Uterus (tissue), 3 donors: ENCODE measurements at regions not wholly inside any gene's neighbourhood (a gene's known extent, or its start where the extent isn't known, plus 50 kb on each side); places are given as distances from the start of the nearest gene placed in this dataset.

ENCODE experiments used
- DNase-seq, 2 donors: peaks; one replicate each; pipeline ENCODE4 v3.0.0-alpha.2; 2019 to 2020
- H3K27ac ChIP-seq, 2 donors: fragments of 200-600 bp; sonication (generic); 1 replicate in 1 of 2; 2 replicates in 1 of 2; pipeline ENCODE4 v1.5.1; 2016 to 2018
- H3K27me3 ChIP-seq, 2 donors: fragments of 200-600 bp; sonication (generic); one replicate each; pipeline ENCODE4 v1.5.1; 2018 to 2019; ENCODE audit warnings: control low read depth in 1 of 2
- H3K36me3 ChIP-seq, 2 donors: fragments of 200-600 bp; sonication (generic); one replicate each; pipeline ENCODE4 v1.5.1; 2019; ENCODE audit warnings: control low read depth in 1 of 2
- H3K4me1 ChIP-seq, 2 donors: fragments of 200-600 bp; sonication (generic); one replicate each; pipeline ENCODE4 v1.5.1; 2018 to 2019; ENCODE audit warnings: control low read depth in 1 of 2
- H3K4me3 ChIP-seq, 2 donors: fragments of 200-600 bp; sonication (generic); 1 replicate in 1 of 2; 2 replicates in 1 of 2; pipeline ENCODE4 v1.5.1; 2018 to 2019; ENCODE audit warnings: mild to moderate bottlenecking in 1 of 2
- H3K9me3 ChIP-seq, 2 donors: fragments of 200-600 bp; sonication (generic); one replicate each; pipeline ENCODE4 v1.5.1; 2019; ENCODE audit warnings: control low read depth in 1 of 2
- CTCF ChIP-seq, 4 experiments: fragments of 200-600 bp in 2 of 4; fragments of 450-650 bp in 2 of 4; sonication (generic) in 2 of 4; IDR thresholded peaks; one replicate each; pipeline ENCODE4 v1.5.1; 2016 to 2019; ENCODE audit warnings: antibody characterized with exemption in 4 of 4, mild to moderate bottlenecking in 2 of 4, moderate library complexity in 1 of 4
- POLR2A ChIP-seq, 2 donors: fragments of 450-650 bp; IDR thresholded peaks; one replicate each; pipeline ENCODE4 v1.6.1; 2016; ENCODE audit warnings: antibody characterized with exemption in 2 of 2, mild to moderate bottlenecking in 1 of 2, moderate library complexity in 1 of 2
- intact Hi-C: fragments of 100-400 bp; cut with DNase I; formaldehyde crosslinking; loops from one replicate; pipeline ENCODE4 v1.15.1; 2023; ENCODE audit warnings: low total_unique reads
- donor health status: DM: yes; HTN: yes; CAD: no.

GRCh38 chrX:42954880-42955279, 176.9 kb upstream of the PPP1R2C start:
- intact Hi-C loops: no loop called here
- no peak overlapping the region for H3K4me3 ChIP-seq
- no peaks in the 10 kb centered on the region for H3K36me3 ChIP-seq
- DNase-seq: no peak
- H3K9me3 ChIP-seq: no peaks in the 10 kb centered on the region
- no peaks in the 10 kb centered on the region for H3K27me3 ChIP-seq
- no peak for TF ChIP-seq POLR2A (IDR thresholded peaks at IDR 0.05)
- no peak for TF ChIP-seq CTCF (IDR thresholded peaks at IDR 0.05)
- H3K4me1 ChIP-seq: no peaks in the 10 kb centered on the region
- H3K27ac ChIP-seq: no peak overlapping the region

DNA sequence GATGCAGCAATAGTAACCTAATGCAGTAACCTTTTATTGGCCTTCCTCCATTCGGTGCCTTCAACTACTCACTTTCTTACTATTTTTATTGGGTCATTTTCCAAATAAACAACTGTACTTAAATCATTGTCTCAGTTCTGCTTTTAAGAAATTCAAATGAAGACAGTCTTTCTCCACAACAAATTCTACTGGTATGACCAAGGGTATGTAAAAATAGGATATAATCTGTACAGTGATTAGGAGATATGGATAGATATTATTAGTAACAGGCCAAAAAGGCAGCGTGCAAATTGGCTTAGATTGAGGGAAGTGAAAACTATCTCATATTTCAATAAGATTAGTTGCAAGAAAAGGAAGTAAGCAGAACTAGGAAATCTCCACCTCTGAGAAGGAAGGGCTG, 177.4 kb upstream of the PPP1R2C start:
- TF ChIP-seq CTCF (IDR thresholded peaks at IDR 0.05): no peak
- Histone ChIP-seq H3K4me3 (no peak overlapping the region), H3K27me3 (no peaks in the 10 kb centered on the region), H3K27ac (no peak overlapping the region), H3K4me1 (no peaks in the 10 kb centered on the region), H3K9me3 (no peaks in the 10 kb centered on the region), H3K36me3 (no peaks in the 10 kb centered on the region)
- no peak for DNase-seq
- intact Hi-C loops: no loop called here

- intact Hi-C loops: no loop called here
- no peak for TF ChIP-seq CTCF (IDR thresholded peaks at IDR 0.05)
- TF ChIP-seq POLR2A (IDR thresholded peaks at IDR 0.05): no peak
- DNase-seq: no peak
- Histone ChIP-seq H3K27me3 (no peaks in the 10 kb centered on the region), H3K4me3 (no peak overlapping the region), H3K27ac (no peak overlapping the region), H3K9me3 (no peaks in the 10 kb centered on the region), H3K4me1 (no peaks in the 10 kb centered on the region), H3K36me3 (no peaks in the 10 kb centered on the region)
Measured at GRCh38 chrX:42967681-42968300, 189.8 kb upstream of the PPP1R2C start.

GRCh38 chrX:42973321-42973720, 195.4 kb upstream of the PPP1R2C start:
- Histone ChIP-seq H3K9me3 (no peaks in the 10 kb centered on the region), H3K27ac (no peak overlapping the region), H3K36me3 (no peaks in the 10 kb centered on the region), H3K4me1 (no peaks in the 10 kb centered on the region), H3K27me3 (no peaks in the 10 kb centered on the region), H3K4me3 (no peak overlapping the region)
- TF ChIP-seq CTCF (IDR thresholded peaks at IDR 0.05): no peak
- TF ChIP-seq POLR2A (IDR thresholded peaks at IDR 0.05): no peak
- DNase-seq: no peak
- intact Hi-C loops: no loop called here

DNA sequence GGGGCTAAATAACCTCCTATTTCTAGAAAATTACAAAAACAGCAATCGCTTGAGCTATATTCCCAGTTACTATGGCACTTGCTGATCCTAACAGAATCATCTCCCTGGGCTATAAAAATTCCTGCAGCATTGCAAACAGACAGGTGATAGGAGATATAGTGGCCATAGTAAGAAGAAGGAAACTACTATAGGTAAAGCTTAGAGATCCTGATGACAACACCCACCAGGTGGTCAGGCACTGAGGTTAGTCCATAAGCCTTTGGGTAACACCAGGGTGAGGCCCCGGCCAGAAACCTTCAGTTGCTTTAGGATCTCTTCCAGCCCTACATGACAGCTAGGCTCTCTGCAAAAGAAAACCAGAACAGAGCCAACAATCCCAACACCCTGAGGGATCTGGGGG, 197.9 kb upstream of the PPP1R2C start:
- Histone ChIP-seq H3K36me3 (no peaks in the 10 kb centered on the region), H3K27ac (no peak overlapping the region), H3K27me3 (no peaks in the 10 kb centered on the region), H3K4me1 (no peaks in the 10 kb centered on the region), H3K9me3 (no peaks in the 10 kb centered on the region), H3K4me3 (no peak overlapping the region)
- intact Hi-C loops: no loop called here
- no peak for DNase-seq
- TF ChIP-seq CTCF (IDR thresholded peaks at IDR 0.05) (no peak), POLR2A (IDR thresholded peaks at IDR 0.05) (no peak)
